SK-N-SH treated with all-trans-retinoic acid at 6 μM for 48 hours (cell line): ENCODE measurements at regions not wholly inside any gene's neighbourhood (a gene's known extent, or its start where the extent isn't known, plus 50 kb on each side); places are given as distances from the start of the nearest gene placed in this dataset.
"Not testable (repeated sequence)": the region's sequence is repeated elsewhere in the genome, so short reads cannot be mapped to it uniquely, and the experiment has no call there.

Experiments used
- ATAC-seq: fragments of 200-7000 bp; cut with Tn5 transposase; 3 replicates; pipeline ENCODE4 v1.9.1; 2020; ENCODE audit warnings: mild to moderate bottlenecking, moderate library complexity
- ARNTL ChIP-seq: fragments of 450-650 bp; formaldehyde crosslinking; IDR thresholded peaks from 2 replicates; pipeline ENCODE4 v1.5.0; 2020; ENCODE audit warnings: low read depth, mild to moderate bottlenecking, moderate library complexity, borderline replicate concordance
- BACH2 ChIP-seq: fragments of 250-450 bp; sonication (Bioruptor Pico); IDR thresholded peaks from 2 replicates; pipeline ENCODE4 v1.9.0; 2021; ENCODE audit warnings: mild to moderate bottlenecking, borderline replicate concordance
- CREB5 ChIP-seq: fragments of 250-450 bp; sonication (Bioruptor Pico); IDR thresholded peaks from 2 replicates; pipeline ENCODE4 v1.5.1; 2020; ENCODE audit warnings: low read depth, mild to moderate bottlenecking, moderate library complexity
- CSDC2 ChIP-seq: fragments of 250-450 bp; sonication (Bioruptor Pico); IDR thresholded peaks from 2 replicates; pipeline ENCODE4 v1.5.0; 2020; ENCODE audit warnings: mild to moderate bottlenecking, moderate library complexity
- CSRNP3 ChIP-seq: fragments of 250-450 bp; sonication (Bioruptor Pico); IDR thresholded peaks from 2 replicates; pipeline ENCODE4 v1.5.1; 2021; ENCODE audit warnings: mild to moderate bottlenecking, moderate library complexity
- ESRRG ChIP-seq: fragments of 250-450 bp; sonication (Bioruptor Pico); IDR thresholded peaks from 2 replicates; pipeline ENCODE4 v1.6.1; 2021; ENCODE audit warnings: mild to moderate bottlenecking
- ISL1 ChIP-seq: fragments of 250-450 bp; sonication (Bioruptor Pico); IDR thresholded peaks from 2 replicates; pipeline ENCODE4 v2.1.2; 2022; ENCODE audit warnings: mild to moderate bottlenecking, moderate library complexity
- OSR1 ChIP-seq: fragments of 250-450 bp; sonication (Bioruptor Pico); IDR thresholded peaks from 2 replicates; pipeline ENCODE4 v1.8.0; 2022; ENCODE audit warnings: moderate library complexity, mild to moderate bottlenecking, inconsistent platforms
- POU6F1 ChIP-seq: fragments of 250-450 bp; sonication (Bioruptor Pico); IDR thresholded peaks from 2 replicates; pipeline ENCODE4 v1.8.0; 2021; ENCODE audit warnings: low read depth, mild to moderate bottlenecking, moderate library complexity, borderline replicate concordance
- PPARA ChIP-seq: fragments of 250-450 bp; sonication (Bioruptor Pico); IDR thresholded peaks from 2 replicates; pipeline ENCODE4 v1.5.0; 2020; ENCODE audit warnings: mild to moderate bottlenecking, borderline replicate concordance
- RARB ChIP-seq: fragments of 250-450 bp; sonication (Bioruptor Pico); IDR thresholded peaks from 2 replicates; pipeline ENCODE4 v1.8.0; 2021; ENCODE audit warnings: mild to moderate bottlenecking, moderate library complexity
- SNAI2 ChIP-seq: fragments of 250-450 bp; sonication (Bioruptor Pico); IDR thresholded peaks from 2 replicates; pipeline ENCODE4 v1.5.0; 2020; ENCODE audit warnings: mild to moderate bottlenecking, moderate library complexity
- TCF4 ChIP-seq: fragments of 250-450 bp; sonication (Bioruptor Pico); IDR thresholded peaks from 2 replicates; pipeline ENCODE4 v1.8.0; 2021; ENCODE audit warnings: mild to moderate bottlenecking, moderate library complexity, borderline replicate concordance
- TOX ChIP-seq: fragments of 250-450 bp; sonication (Bioruptor Pico); IDR thresholded peaks from 2 replicates; pipeline ENCODE4 v1.8.0; 2021; ENCODE audit warnings: mild to moderate bottlenecking, moderate library complexity, borderline replicate concordance
- TSHZ2 ChIP-seq: fragments of 250-450 bp; sonication (Bioruptor Pico); IDR thresholded peaks from 2 replicates; pipeline ENCODE4 v1.5.0; 2020; ENCODE audit warnings: mild to moderate bottlenecking, moderate library complexity
- ZC3H10 ChIP-seq: fragments of 250-450 bp; sonication (Bioruptor Pico); IDR thresholded peaks from 2 replicates; pipeline ENCODE4 v1.5.1; 2021; ENCODE audit warnings: mild to moderate bottlenecking, moderate library complexity
- ZFP3 ChIP-seq: fragments of 250-450 bp; sonication (Bioruptor Pico); IDR thresholded peaks from 2 replicates; pipeline ENCODE4 v1.5.0; 2020; ENCODE audit warnings: mild to moderate bottlenecking, moderate library complexity
- ZFP30 ChIP-seq: fragments of 450-650 bp; formaldehyde crosslinking; IDR thresholded peaks from 2 replicates; pipeline ENCODE4 v1.5.0; 2022; ENCODE audit warnings: mild to moderate bottlenecking, moderate library complexity
- ZNF70 ChIP-seq: fragments of 450-650 bp; formaldehyde crosslinking; IDR thresholded peaks from 2 replicates; pipeline ENCODE4 v1.5.0; 2020; ENCODE audit warnings: mild to moderate bottlenecking, moderate library complexity

- TF ChIP-seq ZFP3 (CRISPR knock-in tag) (no peak), TCF4 (CRISPR knock-in tag) (no peak), CREB5 (no peak), PPARA (CRISPR knock-in tag) (no peak), CSDC2 (no peak), ZFP30 (CRISPR knock-in tag) (no peak), ZC3H10 (CRISPR knock-in tag) (no peak), POU6F1 (CRISPR knock-in tag) (no peak), CSRNP3 (CRISPR knock-in tag) (no peak), SNAI2 (CRISPR knock-in tag) (no peak), RARB (no peak), BACH2 (CRISPR knock-in tag) (no peak), TOX (CRISPR knock-in tag) (no peak), ESRRG (CRISPR knock-in tag) (no peak), ISL1 (CRISPR knock-in tag) (no peak), TSHZ2 (CRISPR knock-in tag) (no peak), OSR1 (CRISPR knock-in tag) (no peak), ZNF70 (CRISPR knock-in tag) (no peak), ARNTL (CRISPR knock-in tag) (no peak)
- TF ChIP-seq, all 23 proteins: peak for 0
- peak; percentile 30 for ATAC-seq
These were observed 85.6 kb downstream of the RAP2B start for GRCh38 chr3:153247331-153248330.

- not testable (repeated sequence) for ATAC-seq
These were observed 86.8 kb downstream of the RAP2B start for GRCh38 chr3:153248835-153249234.

GRCh38 chr3:153249906-153250305 is 87.9 kb downstream of the RAP2B start:
- TF ChIP-seq CREB5 = no peak
- TF ChIP-seq ZFP30 (CRISPR knock-in tag) = no peak
- no peak for TF ChIP-seq RARB
- no peak for TF ChIP-seq ZNF70 (CRISPR knock-in tag)
- TF ChIP-seq CSDC2 = no peak
- TF ChIP-seq ISL1 (CRISPR knock-in tag) = no peak
- TF ChIP-seq TOX (CRISPR knock-in tag) = no peak
- no peak for TF ChIP-seq ESRRG (CRISPR knock-in tag)
- TF ChIP-seq ARNTL (CRISPR knock-in tag) = no peak
- TF ChIP-seq OSR1 (CRISPR knock-in tag) = no peak
- ATAC-seq = no peak
